NT2/D1 (cell line): ENCODE measurements at regions not wholly inside any gene's neighbourhood (a gene's known extent, or its start where the extent isn't known, plus 50 kb on each side); places are given as distances from the start of the nearest gene placed in this dataset.

Experiments
- YY1 ChIP-seq: IDR thresholded peaks from 2 replicates; pipeline ENCODE4 v1.6.1; 2011; ENCODE audit not compliant: insufficient read length, insufficient read depth
- ZNF274 ChIP-seq: IDR thresholded peaks from 2 replicates; pipeline ENCODE4 v1.6.1; 2011; ENCODE audit warnings: mild to moderate bottlenecking, low read depth, low read length

DNA sequence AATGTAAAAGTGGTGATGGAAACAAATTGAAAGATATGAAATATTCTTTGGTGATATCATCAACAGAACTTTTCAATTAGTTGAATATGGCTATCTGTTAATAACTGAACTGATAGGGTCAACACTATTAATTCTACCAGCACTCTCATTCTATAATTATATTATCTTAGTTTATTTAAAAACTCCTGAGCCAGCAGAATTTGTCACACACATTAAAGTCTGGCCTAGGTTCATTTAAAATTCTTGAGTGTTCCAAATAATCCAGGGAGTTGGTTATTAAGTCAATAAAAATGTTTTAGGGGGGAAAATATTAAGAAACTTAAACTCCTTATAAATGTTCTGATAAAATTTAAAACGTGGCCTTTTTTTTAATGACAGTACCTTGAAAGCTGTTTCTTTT, 189.6 kb upstream of the GRM7 start:
- TF ChIP-seq ZNF274 = no peak
- TF ChIP-seq YY1 = no peak
